K562 (cell line): ENCODE measurements at regions not wholly inside any gene's neighbourhood (a gene's known extent, or its start where the extent isn't known, plus 50 kb on each side); places are given as distances from the start of the nearest gene placed in this dataset.

Experiments
- ATAC-seq: fragments of 200-7000 bp; cut with Tn5 transposase; 3 replicates; pipeline ENCODE4 v1.9.1; 2020; ENCODE audit warnings: moderate library complexity
- BruUV-seq: library from RNA; stranded (reverse); fragments of 400-500 nt; replicated peaks from 2 replicates; lab custom pipeline; 2021; lab: Mats Ljungman, UMichigan
- CTCF ChIA-PET: fragments of 300-600 bp; formaldehyde crosslinking; extraction: SDS; loops from one replicate; lab custom pipeline; 2021; ENCODE audit warnings: low intra/inter-chr PET ratio; lab: Yijun Ruan, JAX
- POLR2A ChIA-PET: fragments of 300-600, 350-650 bp; sonication (Branson Sonifier 250); formaldehyde crosslinking; extraction: SDS; loops from one replicate; lab custom pipeline; 2021; ENCODE audit warnings: antibody characterized with exemption, inconsistent platforms; lab: Yijun Ruan, JAX
- DNase-seq, 4 experiments: peaks; one replicate each; pipeline versions ENCODE4 v3.0.0 to v3.0.0-alpha.2; 2011 to 2018; ENCODE audit warnings: low spot score in 3 of 4, mixed read lengths in 3 of 4; ENCODE audit errors: extremely low read depth in 1 of 4
- FAIRE-seq: peaks from 2 replicates; lab custom pipeline; 2011; peaks lifted over from hg19 to GRCh38; lab: Jason Lieb, UNC
- H2AFZ ChIP-seq: 2 replicates; pipeline ENCODE4 v1.6.0; 2011; ENCODE audit warnings: low read depth, low read length, control low read depth, inconsistent platforms
- H3K27ac ChIP-seq: fragments of 200-600 bp; 3 replicates; pipeline ENCODE4 v1.8.0; 2011; ENCODE audit warnings: low read depth, mild to moderate bottlenecking, control low read depth, inconsistent platforms, low read length, moderate library complexity, mixed read lengths; ENCODE audit errors: extremely low read depth
- H3K27me3 ChIP-seq, 2 experiments: fragments of 300-600 bp in 1 of 2; 2 replicates in 1 of 2; 3 replicates in 1 of 2; pipeline versions ENCODE4 v1.6.0 to v1.8.0; 2011; ENCODE audit warnings: inconsistent platforms in 2 of 2, low read length in 2 of 2, mild to moderate bottlenecking in 1 of 2, mixed read lengths in 1 of 2, moderate library complexity in 1 of 2; ENCODE audit not compliant: control insufficient read depth in 2 of 2, insufficient read depth in 2 of 2
- H3K36me3 ChIP-seq: fragments of 300-600 bp; 3 replicates; pipeline ENCODE4 v1.8.0; 2011; ENCODE audit warnings: mild to moderate bottlenecking, low read length, inconsistent platforms; ENCODE audit not compliant: control insufficient read depth, insufficient read depth
- H3K4me1 ChIP-seq, 2 experiments: fragments of 200-600 bp in 1 of 2; replicated peaks in 1 of 2; 2 replicates in 1 of 2; 3 replicates in 1 of 2; pipeline versions ENCODE4 v1.5.1 to v1.8.0; 2011; ENCODE audit warnings: inconsistent platforms in 2 of 2, low read length in 2 of 2, mild to moderate bottlenecking in 1 of 2, mixed read lengths in 1 of 2, moderate library complexity in 1 of 2; ENCODE audit not compliant: control insufficient read depth in 2 of 2, insufficient read depth in 2 of 2
- H3K4me2 ChIP-seq: 2 replicates; pipeline ENCODE4 v1.6.1; 2011; ENCODE audit warnings: low read length, control low read depth, inconsistent platforms, mixed read lengths; ENCODE audit not compliant: insufficient read depth
- H3K4me3 ChIP-seq: fragments of 200-600 bp; sonication (generic), shearing (Covaris generic); 2 replicates; pipeline ENCODE4 v1.5.1; 2016; ENCODE audit warnings: control low read depth, inconsistent platforms
- H3K79me2 ChIP-seq: fragments of 200-600 bp; 3 replicates; pipeline ENCODE4 v1.8.0; 2011; ENCODE audit warnings: low read length, inconsistent platforms; ENCODE audit not compliant: control insufficient read depth, insufficient read depth
- H3K9ac ChIP-seq, 2 experiments: 2 replicates each; pipeline versions ENCODE4 v1.6.0 to v1.6.1; 2011; ENCODE audit warnings: low read depth in 2 of 2, low read length in 2 of 2, control low read depth in 1 of 2, inconsistent platforms in 1 of 2, mild to moderate bottlenecking in 1 of 2, mixed read lengths in 1 of 2; ENCODE audit not compliant: insufficient read depth in 1 of 2
- H3K9me1 ChIP-seq: one replicate; pipeline ENCODE4 v1.6.0; 2011; ENCODE audit warnings: inconsistent platforms, mild to moderate bottlenecking, low read length, moderate library complexity; ENCODE audit not compliant: control insufficient read depth, insufficient read depth
- H3K9me3 ChIP-seq: replicated peaks from 2 replicates; pipeline ENCODE4 v1.5.1; 2011; ENCODE audit warnings: low read depth, low read length, inconsistent platforms; ENCODE audit not compliant: control insufficient read depth, insufficient read depth
- H4K20me1 ChIP-seq: replicated peaks from 2 replicates; pipeline ENCODE4 v1.6.1; 2011; ENCODE audit warnings: low read length, inconsistent platforms, mixed read lengths; ENCODE audit not compliant: control insufficient read depth, insufficient read depth
- ARNT ChIP-seq, 2 experiments: fragments of 450-650 bp; IDR thresholded peaks; 2 replicates each; pipeline ENCODE4 v1.6.1; 2016; ENCODE audit warnings: mild to moderate bottlenecking in 1 of 2
- DIDO1 ChIP-seq: fragments of 450-650 bp; IDR thresholded peaks from 2 replicates; pipeline ENCODE4 v1.6.1; 2016; ENCODE audit warnings: low read depth, missing biosample characterization, missing genetic modification characterization
- HLTF ChIP-seq: fragments of 450-650 bp; IDR thresholded peaks from 2 replicates; pipeline ENCODE4 v1.6.1; 2016
- KDM2B ChIP-seq: fragments of 250-450 bp; sonication (Bioruptor Pico); IDR thresholded peaks from 2 replicates; pipeline ENCODE4 v1.8.0; 2021; ENCODE audit warnings: mild to moderate bottlenecking, moderate library complexity
- KDM4B ChIP-seq, 2 experiments: fragments of 450-650 bp in 1 of 2; sonication (generic) in 1 of 2; IDR thresholded peaks; 2 replicates each; pipeline ENCODE4 v1.6.1; 2016 to 2017; ENCODE audit warnings: borderline replicate concordance in 2 of 2, antibody characterized with exemption in 1 of 2, low read depth in 1 of 2, mild to moderate bottlenecking in 1 of 2
- MCM5 ChIP-seq: fragments of 450-650 bp; IDR thresholded peaks from 2 replicates; pipeline ENCODE4 v1.6.1; 2016; ENCODE audit warnings: low read depth
- PHB2 ChIP-seq: fragments of 450-650 bp; IDR thresholded peaks from 2 replicates; pipeline ENCODE4 v1.6.1; 2017; ENCODE audit warnings: low read depth
- RBM17 ChIP-seq: fragments of 200-400 bp; formaldehyde crosslinking; IDR thresholded peaks from 2 replicates; pipeline ENCODE4 v1.6.1; 2017; ENCODE audit warnings: low read depth, mild to moderate bottlenecking, low read length, borderline replicate concordance
- SMAD3 ChIP-seq: fragments of 450-650 bp; formaldehyde crosslinking; conservative IDR thresholded peaks from 2 replicates; pipeline ENCODE4 v1.4.0; 2020; ENCODE audit warnings: mild to moderate bottlenecking
- STAT5A ChIP-seq: IDR thresholded peaks from 2 replicates; pipeline ENCODE4 v1.6.1; 2012; ENCODE audit warnings: low read length, inconsistent platforms, borderline replicate concordance
- TRIM24 ChIP-seq, 2 experiments: fragments of 450-650 bp; IDR thresholded peaks; 2 replicates each; pipeline ENCODE4 v1.6.1; 2016
- ZNF695 ChIP-seq: fragments of 450-650 bp; formaldehyde crosslinking; IDR thresholded peaks from 2 replicates; pipeline ENCODE4 v1.4.0; 2020; ENCODE audit warnings: mild to moderate bottlenecking, moderate library complexity
- WGBS: fragments of 100-300 bp; shearing (Covaris generic); methylation state at CpG from one replicate; pipeline ENCODE4 v1.1.6; 2016; ENCODE audit warnings: low coverage, mixed read lengths; ENCODE audit not compliant: insufficient coverage; ENCODE audit errors: missing lambda C conversion rate; 5-methylcytosine and 5-hydroxymethylcytosine counted together
- in situ Hi-C: fragments of 300-500 bp; cut with MboI; formaldehyde crosslinking; loops from 4 replicates; pipeline ENCODE4 v1.15.0; 2018; ENCODE audit warnings: inconsistent platforms, mixed read lengths
- intact Hi-C: fragments of 100-400 bp; cut with micrococcal nuclease; formaldehyde crosslinking; loops from 2 replicates; pipeline ENCODE4 v1.14.2; 2022
- TF ChIP-seq, protein P1 (sequence below): sonication (generic); formaldehyde crosslinking; IDR thresholded peaks from 2 replicates; pipeline ENCODE4 v1.8.1; 2023; ENCODE audit warnings: mild to moderate bottlenecking, missing genetic modification reagents, moderate library complexity
- TF ChIP-seq, protein P2 (sequence below), 2 experiments: fragments of 450-650 bp in 1 of 2; IDR thresholded peaks; 2 replicates each; pipeline ENCODE4 v1.6.1; 2011 to 2017; ENCODE audit warnings: low read depth in 2 of 2, antibody characterized with exemption in 1 of 2, borderline replicate concordance in 1 of 2, low read length in 1 of 2, mild to moderate bottlenecking in 1 of 2, mixed read lengths in 1 of 2; ENCODE audit not compliant: control insufficient read depth in 1 of 2
- TF ChIP-seq, protein P3 (sequence below): sonication (generic); formaldehyde crosslinking; IDR thresholded peaks from 2 replicates; pipeline ENCODE4 v1.8.0; 2022; ENCODE audit warnings: mild to moderate bottlenecking, low read depth, missing genetic modification reagents
- TF ChIP-seq, protein P4 (sequence below): fragments of 450-650 bp; IDR thresholded peaks from 2 replicates; pipeline ENCODE4 v1.6.1; 2016; ENCODE audit warnings: borderline replicate concordance

DNA sequence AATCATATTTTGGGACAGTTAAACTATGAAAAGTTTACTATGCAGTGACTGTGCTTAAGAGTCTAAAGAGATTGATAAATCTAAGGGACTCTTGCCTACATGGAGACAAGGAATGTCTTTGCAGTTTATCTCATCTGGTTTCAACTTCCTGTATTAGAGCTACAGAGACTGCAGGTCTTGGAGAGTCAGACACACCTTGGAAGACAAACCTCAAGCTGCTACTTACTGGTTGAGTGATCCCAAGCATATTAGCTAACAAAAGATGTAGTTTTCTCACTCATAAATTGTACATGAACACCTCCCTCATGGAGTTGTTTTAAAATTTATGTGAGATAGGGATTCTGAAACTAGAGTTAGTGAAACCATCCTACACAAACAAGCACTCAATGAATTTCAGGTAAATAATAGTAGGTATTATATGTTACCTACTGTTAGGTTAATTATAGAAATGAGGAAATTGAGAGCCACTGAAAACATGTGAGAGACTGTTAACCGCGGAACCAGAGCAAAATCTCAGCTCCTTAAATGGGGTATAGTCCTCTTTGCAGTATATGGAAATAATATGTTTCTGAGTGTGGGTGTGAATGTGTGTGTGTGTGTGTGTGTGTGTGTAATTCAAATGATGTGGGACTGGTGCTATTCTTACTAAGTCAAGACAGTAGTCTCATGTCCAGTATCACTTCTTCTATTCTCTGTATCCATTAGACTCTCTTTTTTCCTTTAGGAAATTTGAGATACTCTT lies 752.1 kb downstream of the DTWD2 start:
- H4K20me1 ChIP-seq: no peaks in the 10 kb centered on the region
- intact Hi-C loops (no loop called here), in situ Hi-C loops (no loop called here)
- no peak overlapping the region for H3K27ac ChIP-seq
- DNase-seq (no peak), ATAC-seq (no peak), FAIRE-seq (no peak)
- no peaks in the 10 kb centered on the region for H3K27me3 ChIP-seq
- no peak overlapping the region for H3K4me3 ChIP-seq
- no TSS peak for BruUV-seq
- no peaks in the 10 kb centered on the region for H3K79me2 ChIP-seq
- no peaks in the 10 kb centered on the region for H3K4me1 ChIP-seq
- no peak overlapping the region for H2AFZ ChIP-seq
- CTCF ChIA-PET: no interaction called here
- no peak overlapping the region for H3K4me2 ChIP-seq
- H3K9me3 ChIP-seq: no peaks in the 10 kb centered on the region; the same call in 1 of the 2 replicates
- H3K36me3 ChIP-seq: no peaks in the 10 kb centered on the region
- H3K9me1 ChIP-seq: no peaks in the 10 kb centered on the region
- POLR2A ChIA-PET: no interaction called here
- WGBS: 0% methylated on average over 2 of the region's 2 CpGs
- H3K9ac ChIP-seq: no peak overlapping the region
- TF ChIP-seq, protein P1, sequence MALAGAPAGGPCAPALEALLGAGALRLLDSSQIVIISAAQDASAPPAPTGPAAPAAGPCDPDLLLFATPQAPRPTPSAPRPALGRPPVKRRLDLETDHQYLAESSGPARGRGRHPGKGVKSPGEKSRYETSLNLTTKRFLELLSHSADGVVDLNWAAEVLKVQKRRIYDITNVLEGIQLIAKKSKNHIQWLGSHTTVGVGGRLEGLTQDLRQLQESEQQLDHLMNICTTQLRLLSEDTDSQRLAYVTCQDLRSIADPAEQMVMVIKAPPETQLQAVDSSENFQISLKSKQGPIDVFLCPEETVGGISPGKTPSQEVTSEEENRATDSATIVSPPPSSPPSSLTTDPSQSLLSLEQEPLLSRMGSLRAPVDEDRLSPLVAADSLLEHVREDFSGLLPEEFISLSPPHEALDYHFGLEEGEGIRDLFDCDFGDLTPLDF: no peak
- TF ChIP-seq MCM5: no peak
- TF ChIP-seq STAT5A: no peak
- TF ChIP-seq, protein P2, sequence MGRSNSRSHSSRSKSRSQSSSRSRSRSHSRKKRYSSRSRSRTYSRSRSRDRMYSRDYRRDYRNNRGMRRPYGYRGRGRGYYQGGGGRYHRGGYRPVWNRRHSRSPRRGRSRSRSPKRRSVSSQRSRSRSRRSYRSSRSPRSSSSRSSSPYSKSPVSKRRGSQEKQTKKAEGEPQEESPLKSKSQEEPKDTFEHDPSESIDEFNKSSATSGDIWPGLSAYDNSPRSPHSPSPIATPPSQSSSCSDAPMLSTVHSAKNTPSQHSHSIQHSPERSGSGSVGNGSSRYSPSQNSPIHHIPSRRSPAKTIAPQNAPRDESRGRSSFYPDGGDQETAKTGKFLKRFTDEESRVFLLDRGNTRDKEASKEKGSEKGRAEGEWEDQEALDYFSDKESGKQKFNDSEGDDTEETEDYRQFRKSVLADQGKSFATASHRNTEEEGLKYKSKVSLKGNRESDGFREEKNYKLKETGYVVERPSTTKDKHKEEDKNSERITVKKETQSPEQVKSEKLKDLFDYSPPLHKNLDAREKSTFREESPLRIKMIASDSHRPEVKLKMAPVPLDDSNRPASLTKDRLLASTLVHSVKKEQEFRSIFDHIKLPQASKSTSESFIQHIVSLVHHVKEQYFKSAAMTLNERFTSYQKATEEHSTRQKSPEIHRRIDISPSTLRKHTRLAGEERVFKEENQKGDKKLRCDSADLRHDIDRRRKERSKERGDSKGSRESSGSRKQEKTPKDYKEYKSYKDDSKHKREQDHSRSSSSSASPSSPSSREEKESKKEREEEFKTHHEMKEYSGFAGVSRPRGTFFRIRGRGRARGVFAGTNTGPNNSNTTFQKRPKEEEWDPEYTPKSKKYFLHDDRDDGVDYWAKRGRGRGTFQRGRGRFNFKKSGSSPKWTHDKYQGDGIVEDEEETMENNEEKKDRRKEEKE (IDR thresholded peaks at IDR 0.05; ENCODE audit: borderline replicate concordance in 1 of 2, control insufficient read depth in 1 of 2, low read depth in 2 of 2, low read length in 1 of 2): no peak
- TF ChIP-seq HLTF: no peak
- no peak for TF ChIP-seq KDM4B (IDR thresholded peaks at IDR 0.05; ENCODE audit: borderline replicate concordance in 2 of 2, low read depth in 1 of 2)
- no peak for TF ChIP-seq KDM2B (CRISPR knock-in tag)
- no peak for TF ChIP-seq PHB2
- no peak for TF ChIP-seq DIDO1 (tag)
- no peak for TF ChIP-seq SMAD3
- TF ChIP-seq RBM17: no peak
- TF ChIP-seq, protein P3, sequence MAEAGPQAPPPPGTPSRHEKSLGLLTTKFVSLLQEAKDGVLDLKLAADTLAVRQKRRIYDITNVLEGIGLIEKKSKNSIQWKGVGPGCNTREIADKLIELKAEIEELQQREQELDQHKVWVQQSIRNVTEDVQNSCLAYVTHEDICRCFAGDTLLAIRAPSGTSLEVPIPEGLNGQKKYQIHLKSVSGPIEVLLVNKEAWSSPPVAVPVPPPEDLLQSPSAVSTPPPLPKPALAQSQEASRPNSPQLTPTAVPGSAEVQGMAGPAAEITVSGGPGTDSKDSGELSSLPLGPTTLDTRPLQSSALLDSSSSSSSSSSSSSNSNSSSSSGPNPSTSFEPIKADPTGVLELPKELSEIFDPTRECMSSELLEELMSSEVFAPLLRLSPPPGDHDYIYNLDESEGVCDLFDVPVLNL (CRISPR knock-in tag): no peak
- TF ChIP-seq, protein P4, sequence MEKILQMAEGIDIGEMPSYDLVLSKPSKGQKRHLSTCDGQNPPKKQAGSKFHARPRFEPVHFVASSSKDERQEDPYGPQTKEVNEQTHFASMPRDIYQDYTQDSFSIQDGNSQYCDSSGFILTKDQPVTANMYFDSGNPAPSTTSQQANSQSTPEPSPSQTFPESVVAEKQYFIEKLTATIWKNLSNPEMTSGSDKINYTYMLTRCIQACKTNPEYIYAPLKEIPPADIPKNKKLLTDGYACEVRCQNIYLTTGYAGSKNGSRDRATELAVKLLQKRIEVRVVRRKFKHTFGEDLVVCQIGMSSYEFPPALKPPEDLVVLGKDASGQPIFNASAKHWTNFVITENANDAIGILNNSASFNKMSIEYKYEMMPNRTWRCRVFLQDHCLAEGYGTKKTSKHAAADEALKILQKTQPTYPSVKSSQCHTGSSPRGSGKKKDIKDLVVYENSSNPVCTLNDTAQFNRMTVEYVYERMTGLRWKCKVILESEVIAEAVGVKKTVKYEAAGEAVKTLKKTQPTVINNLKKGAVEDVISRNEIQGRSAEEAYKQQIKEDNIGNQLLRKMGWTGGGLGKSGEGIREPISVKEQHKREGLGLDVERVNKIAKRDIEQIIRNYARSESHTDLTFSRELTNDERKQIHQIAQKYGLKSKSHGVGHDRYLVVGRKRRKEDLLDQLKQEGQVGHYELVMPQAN: no peak
- no peak for TF ChIP-seq TRIM24 (IDR thresholded peaks at IDR 0.05)
- TF ChIP-seq ARNT (IDR thresholded peaks at IDR 0.05): no peak
- no peak for TF ChIP-seq ZNF695 (CRISPR knock-in tag)
